Panc1 (cell line): ENCODE measurements at regions not wholly inside any gene's neighbourhood (a gene's known extent, or its start where the extent isn't known, plus 50 kb on each side); places are given as distances from the start of the nearest gene placed in this dataset.

Experiments used
- ATAC-seq: fragments of 200-7000 bp; cut with Tn5 transposase; 2 replicates; pipeline ENCODE4 v1.9.1; 2020; ENCODE audit warnings: mild to moderate bottlenecking, moderate library complexity
- BruUV-seq: library from RNA; stranded (reverse); fragments of 400-500 nt; replicated peaks from 2 replicates; lab custom pipeline; 2021; lab: Mats Ljungman, UMichigan
- CTCF ChIA-PET: fragments of 300-600 bp; sonication (Branson Sonifier 250); formaldehyde crosslinking; loops from one replicate; lab custom pipeline; 2022; ENCODE audit warnings: antibody characterized with exemption; lab: Charles Lee
- POLR2A ChIA-PET: fragments of 300-600 bp; sonication (Branson Sonifier 250); formaldehyde crosslinking; loops from one replicate; lab custom pipeline; 2022; ENCODE audit warnings: antibody characterized with exemption; lab: Charles Lee
- DNase-seq: peaks from one replicate; pipeline ENCODE4 v3.0.0-alpha.2; 2010; ENCODE audit warnings: low read depth, low spot score
- H3K27ac ChIP-seq: 2 replicates; pipeline ENCODE4 v1.5.1; 2011; ENCODE audit warnings: mild to moderate bottlenecking, low read length, inconsistent platforms
- H3K27me3 ChIP-seq: fragments of 200-500 bp; sonication (Bioruptor generic); 2 replicates; pipeline ENCODE4 v1.6.0; 2014; ENCODE audit warnings: low read length, inconsistent platforms; ENCODE audit not compliant: control insufficient read depth, insufficient read depth
- H3K36me3 ChIP-seq: fragments of 200-500 bp; sonication (Bioruptor generic); 2 replicates; pipeline ENCODE4 v1.5.1; 2014; ENCODE audit warnings: inconsistent platforms, mild to moderate bottlenecking, low read length, moderate library complexity; ENCODE audit not compliant: control insufficient read depth, insufficient read depth
- H3K4me1 ChIP-seq: 2 replicates; pipeline ENCODE4 v1.5.1; 2011; ENCODE audit warnings: inconsistent platforms, mild to moderate bottlenecking, low read length, moderate library complexity; ENCODE audit not compliant: control insufficient read depth, insufficient read depth
- H3K4me3 ChIP-seq, 2 experiments: 2 replicates each; pipeline ENCODE4 v1.5.1; 2011 to 2012; ENCODE audit warnings: low read depth in 2 of 2, low read length in 2 of 2, mild to moderate bottlenecking in 2 of 2, inconsistent platforms in 1 of 2, moderate library complexity in 1 of 2
- H3K9me3 ChIP-seq: fragments of 200-500 bp; sonication (Bioruptor generic); 2 replicates; pipeline ENCODE4 v1.5.1; 2014; ENCODE audit warnings: low read depth, mild to moderate bottlenecking, inconsistent platforms, low read length, moderate library complexity; ENCODE audit not compliant: control insufficient read depth, insufficient read depth
- POLR2AphosphoS5 ChIP-seq: IDR thresholded peaks from 2 replicates; pipeline ENCODE4 v1.6.1; 2012; ENCODE audit warnings: mild to moderate bottlenecking, low read depth, low read length, moderate library complexity
- SIN3A ChIP-seq: IDR thresholded peaks from 2 replicates; pipeline ENCODE4 v1.6.1; 2012; ENCODE audit warnings: low read depth, mild to moderate bottlenecking, low read length, moderate library complexity, borderline replicate concordance; ENCODE audit not compliant: insufficient read depth
- TCF7L2 ChIP-seq: IDR thresholded peaks from 2 replicates; pipeline ENCODE4 v1.6.1; 2011; ENCODE audit warnings: mild to moderate bottlenecking, low read depth, low read length, inconsistent platforms
- in situ Hi-C: cut with HindIII; loops from 2 replicates; pipeline ENCODE4 v1.10.0; 2016; ENCODE audit warnings: low sequenced_read_pairs, low pct_unique_long_range_greater_than_20kb
- intact Hi-C: fragments of 100-400 bp; cut with micrococcal nuclease; formaldehyde crosslinking; loops from one replicate; pipeline ENCODE4 v1.10.0; 2022; ENCODE audit not compliant: unreplicated experiment
- TF ChIP-seq, protein P1 (sequence below), 2 experiments: IDR thresholded peaks; 2 replicates each; pipeline ENCODE4 v1.6.1; 2011 to 2012; ENCODE audit warnings: low read depth in 2 of 2, control low read depth in 1 of 2, low read length in 1 of 2, mild to moderate bottlenecking in 1 of 2, moderate library complexity in 1 of 2; ENCODE audit not compliant: insufficient read depth in 1 of 2
- TF ChIP-seq, protein P2 (sequence below): fragments of 450-650 bp; IDR thresholded peaks from 2 replicates; pipeline ENCODE4 v1.5.1; 2017; ENCODE audit warnings: mild to moderate bottlenecking

DNA sequence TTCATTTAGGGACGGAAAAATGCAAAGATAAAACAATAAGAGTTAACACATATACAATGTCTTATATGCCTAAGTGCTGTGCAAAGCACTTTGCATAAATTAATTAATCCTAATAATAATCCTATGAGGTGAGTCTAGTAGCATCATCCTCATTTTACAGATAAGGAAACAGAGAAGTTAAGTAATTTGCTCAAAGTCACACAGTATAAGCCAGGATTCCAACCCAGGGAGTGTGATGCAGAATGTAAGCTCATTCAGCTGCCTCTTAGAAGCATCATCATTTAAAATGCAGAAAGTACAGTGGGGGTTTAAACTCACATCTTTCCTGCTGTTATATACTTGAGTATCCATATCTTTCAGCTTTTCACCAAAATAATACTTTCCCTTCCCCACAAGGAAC, 203.7 kb downstream of the LARP7 start:
- Histone ChIP-seq H3K27ac (no peak overlapping the region), H3K36me3 (no peaks in the 10 kb centered on the region), H3K4me3 (no peak overlapping the region), H3K9me3 (no peaks in the 10 kb centered on the region), H3K4me1 (no peaks in the 10 kb centered on the region), H3K27me3 (no peaks in the 10 kb centered on the region)
- TF ChIP-seq, protein P1, sequence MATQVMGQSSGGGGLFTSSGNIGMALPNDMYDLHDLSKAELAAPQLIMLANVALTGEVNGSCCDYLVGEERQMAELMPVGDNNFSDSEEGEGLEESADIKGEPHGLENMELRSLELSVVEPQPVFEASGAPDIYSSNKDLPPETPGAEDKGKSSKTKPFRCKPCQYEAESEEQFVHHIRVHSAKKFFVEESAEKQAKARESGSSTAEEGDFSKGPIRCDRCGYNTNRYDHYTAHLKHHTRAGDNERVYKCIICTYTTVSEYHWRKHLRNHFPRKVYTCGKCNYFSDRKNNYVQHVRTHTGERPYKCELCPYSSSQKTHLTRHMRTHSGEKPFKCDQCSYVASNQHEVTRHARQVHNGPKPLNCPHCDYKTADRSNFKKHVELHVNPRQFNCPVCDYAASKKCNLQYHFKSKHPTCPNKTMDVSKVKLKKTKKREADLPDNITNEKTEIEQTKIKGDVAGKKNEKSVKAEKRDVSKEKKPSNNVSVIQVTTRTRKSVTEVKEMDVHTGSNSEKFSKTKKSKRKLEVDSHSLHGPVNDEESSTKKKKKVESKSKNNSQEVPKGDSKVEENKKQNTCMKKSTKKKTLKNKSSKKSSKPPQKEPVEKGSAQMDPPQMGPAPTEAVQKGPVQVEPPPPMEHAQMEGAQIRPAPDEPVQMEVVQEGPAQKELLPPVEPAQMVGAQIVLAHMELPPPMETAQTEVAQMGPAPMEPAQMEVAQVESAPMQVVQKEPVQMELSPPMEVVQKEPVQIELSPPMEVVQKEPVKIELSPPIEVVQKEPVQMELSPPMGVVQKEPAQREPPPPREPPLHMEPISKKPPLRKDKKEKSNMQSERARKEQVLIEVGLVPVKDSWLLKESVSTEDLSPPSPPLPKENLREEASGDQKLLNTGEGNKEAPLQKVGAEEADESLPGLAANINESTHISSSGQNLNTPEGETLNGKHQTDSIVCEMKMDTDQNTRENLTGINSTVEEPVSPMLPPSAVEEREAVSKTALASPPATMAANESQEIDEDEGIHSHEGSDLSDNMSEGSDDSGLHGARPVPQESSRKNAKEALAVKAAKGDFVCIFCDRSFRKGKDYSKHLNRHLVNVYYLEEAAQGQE (IDR thresholded peaks at IDR 0.05; ENCODE audit: insufficient read depth in 1 of 2, low read depth in 2 of 2, low read length in 1 of 2) = no peak
- TF ChIP-seq SIN3A = no peak
- TF ChIP-seq, protein P2, sequence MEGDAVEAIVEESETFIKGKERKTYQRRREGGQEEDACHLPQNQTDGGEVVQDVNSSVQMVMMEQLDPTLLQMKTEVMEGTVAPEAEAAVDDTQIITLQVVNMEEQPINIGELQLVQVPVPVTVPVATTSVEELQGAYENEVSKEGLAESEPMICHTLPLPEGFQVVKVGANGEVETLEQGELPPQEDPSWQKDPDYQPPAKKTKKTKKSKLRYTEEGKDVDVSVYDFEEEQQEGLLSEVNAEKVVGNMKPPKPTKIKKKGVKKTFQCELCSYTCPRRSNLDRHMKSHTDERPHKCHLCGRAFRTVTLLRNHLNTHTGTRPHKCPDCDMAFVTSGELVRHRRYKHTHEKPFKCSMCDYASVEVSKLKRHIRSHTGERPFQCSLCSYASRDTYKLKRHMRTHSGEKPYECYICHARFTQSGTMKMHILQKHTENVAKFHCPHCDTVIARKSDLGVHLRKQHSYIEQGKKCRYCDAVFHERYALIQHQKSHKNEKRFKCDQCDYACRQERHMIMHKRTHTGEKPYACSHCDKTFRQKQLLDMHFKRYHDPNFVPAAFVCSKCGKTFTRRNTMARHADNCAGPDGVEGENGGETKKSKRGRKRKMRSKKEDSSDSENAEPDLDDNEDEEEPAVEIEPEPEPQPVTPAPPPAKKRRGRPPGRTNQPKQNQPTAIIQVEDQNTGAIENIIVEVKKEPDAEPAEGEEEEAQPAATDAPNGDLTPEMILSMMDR = no peak
- no peak for TF ChIP-seq TCF7L2
- no peak for TF ChIP-seq POLR2AphosphoS5
- no peak for ATAC-seq
- intact Hi-C loops = no loop called here
- in situ Hi-C loops = no loop called here
- CTCF ChIA-PET = no interaction called here
- BruUV-seq = no TSS peak
- no peak for DNase-seq
- POLR2A ChIA-PET = no interaction called here

DNA sequence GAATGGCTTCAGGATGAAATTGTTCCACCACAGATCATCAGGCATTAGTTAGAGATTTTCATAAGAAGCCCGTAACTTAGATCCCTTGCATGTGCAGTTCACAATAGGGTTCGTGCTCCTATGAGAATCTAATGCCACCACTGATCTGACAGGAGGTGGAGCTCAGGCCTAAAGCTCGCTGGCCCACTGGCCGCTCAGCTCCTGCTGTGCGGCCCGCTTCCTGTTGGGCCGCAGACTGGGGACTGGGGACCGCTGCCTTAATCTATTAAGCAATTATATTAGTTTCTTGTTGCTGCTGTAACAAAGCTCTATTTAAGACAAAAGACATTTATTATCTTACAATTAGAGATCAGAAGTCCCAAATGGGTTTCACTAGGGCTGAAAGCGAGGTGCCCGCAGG, 205.6 kb downstream of the LARP7 start:
- no peak overlapping the region for H3K27ac ChIP-seq
- POLR2A ChIA-PET = no interaction called here
- no peaks in the 10 kb centered on the region for H3K4me1 ChIP-seq
- no peak for DNase-seq
- CTCF ChIA-PET = no interaction called here
- in situ Hi-C loops = no loop called here
- no TSS peak for BruUV-seq
- H3K9me3 ChIP-seq = no peaks in the 10 kb centered on the region
- TF ChIP-seq, protein P1 (IDR thresholded peaks at IDR 0.05; ENCODE audit: insufficient read depth in 1 of 2, low read depth in 2 of 2, low read length in 1 of 2) = no peak
- TF ChIP-seq, protein P2 = no peak
- TF ChIP-seq SIN3A (no peak), POLR2AphosphoS5 (no peak), TCF7L2 (no peak)
- no peak for ATAC-seq
- no peak overlapping the region for H3K4me3 ChIP-seq
- intact Hi-C loops = no loop called here
- no peaks in the 10 kb centered on the region for H3K36me3 ChIP-seq
- no peaks in the 10 kb centered on the region for H3K27me3 ChIP-seq
